Daoy (cell line): ENCODE measurements at regions not wholly inside any gene's neighbourhood (a gene's known extent, or its start where the extent isn't known, plus 50 kb on each side); places are given as distances from the start of the nearest gene placed in this dataset.

Experiments used
- DNase-seq: peaks from one replicate; pipeline ENCODE4 v3.0.0-alpha.2; 2015; ENCODE audit warnings: low read depth

- DNase-seq: peak; percentile 78
Measured at GRCh38 chr1:59143811-59144210, 153.1 kb upstream of the FGGY start.

GRCh38 chr1:59144959-59145358 lies 151.9 kb upstream of the FGGY start:
- no peak for DNase-seq

GRCh38 chr1:59146056-59146455 lies 150.8 kb upstream of the FGGY start:
- no peak for DNase-seq

- peak; percentile 84 for DNase-seq
Measured at GRCh38 chr1:59146651-59147358, 150.1 kb upstream of the FGGY start.

GRCh38 chr1:59149435-59149834 lies 147.5 kb upstream of the FGGY start:
- no peak for DNase-seq

- DNase-seq: peak; percentile 99
Measured at GRCh38 chr1:59150577-59151386, 146.1 kb upstream of the FGGY start.

- DNase-seq: no peak
Measured at GRCh38 chr1:59151387-59151761, 145.5 kb upstream of the FGGY start.

GRCh38 chr1:59151860-59152259 lies 145.0 kb upstream of the FGGY start:
- no peak for DNase-seq

- DNase-seq: no peak
Measured at GRCh38 chr1:59152511-59152910, 144.4 kb upstream of the FGGY start.

- DNase-seq: no peak
Measured at GRCh38 chr1:59154401-59154800, 142.5 kb upstream of the FGGY start.

GRCh38 chr1:59155351-59155750 lies 141.5 kb upstream of the FGGY start:
- DNase-seq: no peak

- DNase-seq: no peak
Measured at GRCh38 chr1:59156051-59156450, 140.8 kb upstream of the FGGY start.

- peak; percentile 81 for DNase-seq
Measured at GRCh38 chr1:59156526-59157199, 140.2 kb upstream of the FGGY start.

- no peak for DNase-seq
Measured at GRCh38 chr1:59158321-59158720, 138.6 kb upstream of the FGGY start.

- DNase-seq: no peak
Measured at GRCh38 chr1:59159557-59160203, 137.2 kb upstream of the FGGY start.

GRCh38 chr1:59161136-59161535 lies 135.8 kb upstream of the FGGY start:
- no peak for DNase-seq

- no peak for DNase-seq
Measured at GRCh38 chr1:59162665-59163064, 134.2 kb upstream of the FGGY start.

GRCh38 chr1:59163268-59164092 lies 133.4 kb upstream of the FGGY start:
- peak; percentile 87 for DNase-seq

- DNase-seq: no peak
Measured at GRCh38 chr1:59164371-59164770, 132.5 kb upstream of the FGGY start.

GRCh38 chr1:59165353-59165752 lies 131.5 kb upstream of the FGGY start:
- DNase-seq: no peak

GRCh38 chr1:59169703-59170102 lies 127.2 kb upstream of the FGGY start:
- DNase-seq: peak; percentile 40
